K562 (cell line): ENCODE measurements at regions not wholly inside any gene's neighbourhood (a gene's known extent, or its start where the extent isn't known, plus 50 kb on each side); places are given as distances from the start of the nearest gene placed in this dataset.

Source experiments
- ATAC-seq: fragments of 200-7000 bp; cut with Tn5 transposase; 3 replicates; pipeline ENCODE4 v1.9.1; 2020; ENCODE audit warnings: moderate library complexity
- BruUV-seq: library from RNA; stranded (reverse); fragments of 400-500 nt; replicated peaks from 2 replicates; lab custom pipeline; 2021; lab: Mats Ljungman, UMichigan
- CTCF ChIA-PET: fragments of 300-600 bp; formaldehyde crosslinking; extraction: SDS; loops from one replicate; lab custom pipeline; 2021; ENCODE audit warnings: low intra/inter-chr PET ratio; lab: Yijun Ruan, JAX
- POLR2A ChIA-PET: fragments of 300-600, 350-650 bp; sonication (Branson Sonifier 250); formaldehyde crosslinking; extraction: SDS; loops from one replicate; lab custom pipeline; 2021; ENCODE audit warnings: antibody characterized with exemption, inconsistent platforms; lab: Yijun Ruan, JAX
- DNase-seq, 4 experiments: peaks; one replicate each; pipeline versions ENCODE4 v3.0.0 to v3.0.0-alpha.2; 2011 to 2018; ENCODE audit warnings: low spot score in 3 of 4, mixed read lengths in 3 of 4; ENCODE audit errors: extremely low read depth in 1 of 4
- FAIRE-seq: peaks from 2 replicates; lab custom pipeline; 2011; peaks lifted over from hg19 to GRCh38; lab: Jason Lieb, UNC
- H2AFZ ChIP-seq: 2 replicates; pipeline ENCODE4 v1.6.0; 2011; ENCODE audit warnings: low read depth, low read length, control low read depth, inconsistent platforms
- H3K27ac ChIP-seq: fragments of 200-600 bp; 3 replicates; pipeline ENCODE4 v1.8.0; 2011; ENCODE audit warnings: low read depth, mild to moderate bottlenecking, control low read depth, inconsistent platforms, low read length, moderate library complexity, mixed read lengths; ENCODE audit errors: extremely low read depth
- H3K27me3 ChIP-seq, 2 experiments: fragments of 300-600 bp in 1 of 2; 2 replicates in 1 of 2; 3 replicates in 1 of 2; pipeline versions ENCODE4 v1.6.0 to v1.8.0; 2011; ENCODE audit warnings: inconsistent platforms in 2 of 2, low read length in 2 of 2, mild to moderate bottlenecking in 1 of 2, mixed read lengths in 1 of 2, moderate library complexity in 1 of 2; ENCODE audit not compliant: control insufficient read depth in 2 of 2, insufficient read depth in 2 of 2
- H3K36me3 ChIP-seq: fragments of 300-600 bp; 3 replicates; pipeline ENCODE4 v1.8.0; 2011; ENCODE audit warnings: mild to moderate bottlenecking, low read length, inconsistent platforms; ENCODE audit not compliant: control insufficient read depth, insufficient read depth
- H3K4me1 ChIP-seq, 2 experiments: fragments of 200-600 bp in 1 of 2; replicated peaks in 1 of 2; 2 replicates in 1 of 2; 3 replicates in 1 of 2; pipeline versions ENCODE4 v1.5.1 to v1.8.0; 2011; ENCODE audit warnings: inconsistent platforms in 2 of 2, low read length in 2 of 2, mild to moderate bottlenecking in 1 of 2, mixed read lengths in 1 of 2, moderate library complexity in 1 of 2; ENCODE audit not compliant: control insufficient read depth in 2 of 2, insufficient read depth in 2 of 2
- H3K4me2 ChIP-seq: 2 replicates; pipeline ENCODE4 v1.6.1; 2011; ENCODE audit warnings: low read length, control low read depth, inconsistent platforms, mixed read lengths; ENCODE audit not compliant: insufficient read depth
- H3K4me3 ChIP-seq: fragments of 200-600 bp; sonication (generic), shearing (Covaris generic); 2 replicates; pipeline ENCODE4 v1.5.1; 2016; ENCODE audit warnings: control low read depth, inconsistent platforms
- H3K79me2 ChIP-seq: fragments of 200-600 bp; 3 replicates; pipeline ENCODE4 v1.8.0; 2011; ENCODE audit warnings: low read length, inconsistent platforms; ENCODE audit not compliant: control insufficient read depth, insufficient read depth
- H3K9ac ChIP-seq, 2 experiments: 2 replicates each; pipeline versions ENCODE4 v1.6.0 to v1.6.1; 2011; ENCODE audit warnings: low read depth in 2 of 2, low read length in 2 of 2, control low read depth in 1 of 2, inconsistent platforms in 1 of 2, mild to moderate bottlenecking in 1 of 2, mixed read lengths in 1 of 2; ENCODE audit not compliant: insufficient read depth in 1 of 2
- H3K9me1 ChIP-seq: one replicate; pipeline ENCODE4 v1.6.0; 2011; ENCODE audit warnings: inconsistent platforms, mild to moderate bottlenecking, low read length, moderate library complexity; ENCODE audit not compliant: control insufficient read depth, insufficient read depth
- H3K9me3 ChIP-seq: replicated peaks from 2 replicates; pipeline ENCODE4 v1.5.1; 2011; ENCODE audit warnings: low read depth, low read length, inconsistent platforms; ENCODE audit not compliant: control insufficient read depth, insufficient read depth
- H4K20me1 ChIP-seq: replicated peaks from 2 replicates; pipeline ENCODE4 v1.6.1; 2011; ENCODE audit warnings: low read length, inconsistent platforms, mixed read lengths; ENCODE audit not compliant: control insufficient read depth, insufficient read depth
- GABPB1 ChIP-seq: sonication (generic); formaldehyde crosslinking; IDR thresholded peaks from 2 replicates; pipeline ENCODE4 v1.8.0; 2022; ENCODE audit warnings: mild to moderate bottlenecking, missing genetic modification reagents
- GABPB2 ChIP-seq: fragments of 250-450 bp; sonication (Bioruptor Pico); conservative IDR thresholded peaks from 2 replicates; pipeline ENCODE4 v1.5.1; 2021; ENCODE audit warnings: mild to moderate bottlenecking
- NUFIP1 ChIP-seq: fragments of 450-650 bp; IDR thresholded peaks from 2 replicates; pipeline ENCODE4 v1.6.1; 2018; ENCODE audit not compliant: partially characterized antibody
- RAD21 ChIP-seq, 2 experiments: fragments of 250-450 bp in 1 of 2; fragments of 450-650 bp in 1 of 2; sonication (Bioruptor Pico) in 1 of 2; formaldehyde crosslinking in 1 of 2; IDR thresholded peaks in 1 of 2; conservative IDR thresholded peaks in 1 of 2; 2 replicates each; pipeline versions ENCODE4 v1.4.0 to v1.8.0; 2020 to 2022; ENCODE audit warnings: mild to moderate bottlenecking in 2 of 2, moderate library complexity in 1 of 2
- SAFB2 ChIP-seq: fragments of 200-400 bp; formaldehyde crosslinking; IDR thresholded peaks from 2 replicates; pipeline ENCODE4 v1.6.1; 2018; ENCODE audit warnings: borderline replicate concordance, low read length, low read depth, moderate library complexity; ENCODE audit not compliant: severe bottlenecking
- SPI1 ChIP-seq: IDR thresholded peaks from 2 replicates; pipeline ENCODE4 v1.6.1; 2011; ENCODE audit warnings: low read depth, low read length, control low read depth, borderline replicate concordance
- SUPT5H ChIP-seq: fragments of 450-650 bp; IDR thresholded peaks from 2 replicates; pipeline ENCODE4 v1.6.1; 2016
- ZFP30 ChIP-seq: fragments of 250-450 bp; sonication (Bioruptor Pico); IDR thresholded peaks from 2 replicates; pipeline ENCODE4 v1.8.0; 2022; ENCODE audit warnings: moderate library complexity, mild to moderate bottlenecking, inconsistent platforms, borderline replicate concordance
- ZNF217 ChIP-seq: sonication (generic); formaldehyde crosslinking; IDR thresholded peaks from 2 replicates; pipeline ENCODE4 v1.8.0; 2022; ENCODE audit warnings: mild to moderate bottlenecking, missing genetic modification reagents
- ZNF551 ChIP-seq: fragments of 250-450 bp; sonication (Bioruptor Pico); IDR thresholded peaks from 2 replicates; pipeline ENCODE4 v1.5.0; 2021; ENCODE audit warnings: mild to moderate bottlenecking, moderate library complexity
- WGBS: fragments of 100-300 bp; shearing (Covaris generic); methylation state at CpG from one replicate; pipeline ENCODE4 v1.1.6; 2016; ENCODE audit warnings: low coverage, mixed read lengths; ENCODE audit not compliant: insufficient coverage; ENCODE audit errors: missing lambda C conversion rate; 5-methylcytosine and 5-hydroxymethylcytosine counted together
- in situ Hi-C: fragments of 300-500 bp; cut with MboI; formaldehyde crosslinking; loops from 4 replicates; pipeline ENCODE4 v1.15.0; 2018; ENCODE audit warnings: inconsistent platforms, mixed read lengths
- intact Hi-C: fragments of 100-400 bp; cut with micrococcal nuclease; formaldehyde crosslinking; loops from 2 replicates; pipeline ENCODE4 v1.14.2; 2022
- TF ChIP-seq, protein P1 (sequence below): fragments of 250-450 bp; sonication (Bioruptor Pico); IDR thresholded peaks from 2 replicates; pipeline ENCODE4 v1.5.0; 2022; ENCODE audit warnings: mild to moderate bottlenecking
- TF ChIP-seq, protein P2 (sequence below): fragments of 250-450 bp; sonication (Bioruptor Pico); IDR thresholded peaks from 2 replicates; pipeline ENCODE4 v1.9.0; 2021; ENCODE audit warnings: mild to moderate bottlenecking, inconsistent platforms
- TF ChIP-seq, protein P3 (sequence below): sonication (generic); formaldehyde crosslinking; IDR thresholded peaks from 2 replicates; pipeline ENCODE4 v1.8.1; 2022; ENCODE audit warnings: missing genetic modification reagents
- TF ChIP-seq, protein P4 (sequence below): fragments of 450-650 bp; IDR thresholded peaks from 2 replicates; pipeline ENCODE4 v1.6.1; 2016

DNA sequence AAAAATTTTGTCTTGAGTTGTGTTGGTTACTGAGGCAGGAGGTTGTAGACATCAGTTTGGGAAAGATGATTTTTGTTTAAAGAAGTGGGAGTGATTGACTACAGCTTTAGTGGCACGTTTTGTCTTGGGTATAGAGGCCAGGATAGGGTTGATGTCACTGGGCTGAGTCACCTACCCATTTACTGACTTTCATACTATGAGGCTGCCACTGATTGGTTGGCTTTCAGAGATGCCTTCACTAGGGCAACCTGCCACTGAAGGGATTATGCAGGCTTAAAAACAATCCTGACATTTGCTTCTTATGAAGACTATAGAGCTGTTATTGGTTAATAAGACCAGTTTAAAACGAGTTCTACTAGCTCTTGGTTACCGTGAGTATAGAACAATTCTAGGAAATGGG lies 479.1 kb downstream of the SOX11 start:
- H3K9me3 ChIP-seq, result no peaks in the 10 kb centered on the region
- ATAC-seq, result no peak
- intact Hi-C loops, result no loop called here
- H3K9ac ChIP-seq, result no peak overlapping the region
- in situ Hi-C loops, result no loop called here
- BruUV-seq, result no TSS peak
- POLR2A ChIA-PET, result no interaction called here
- H3K4me3 ChIP-seq, result no peak overlapping the region
- DNase-seq, result no peak
- no peaks in the 10 kb centered on the region for H4K20me1 ChIP-seq
- FAIRE-seq, result no peak
- no peak overlapping the region for H2AFZ ChIP-seq
- H3K36me3 ChIP-seq, result no peaks in the 10 kb centered on the region
- H3K9me1 ChIP-seq, result no peaks in the 10 kb centered on the region
- WGBS, result 2% methylated on average over 3 of the region's 3 CpGs
- no peaks in the 10 kb centered on the region for H3K79me2 ChIP-seq
- no peaks in the 10 kb centered on the region for H3K4me1 ChIP-seq
- no peak overlapping the region for H3K4me2 ChIP-seq
- H3K27ac ChIP-seq, result no peak overlapping the region
- H3K27me3 ChIP-seq, result no peaks in the 10 kb centered on the region
- CTCF ChIA-PET, result no interaction called here
- no peak for TF ChIP-seq ZNF217 (CRISPR knock-in tag)
- TF ChIP-seq ZNF551 (CRISPR knock-in tag), result no peak
- TF ChIP-seq, protein P1, sequence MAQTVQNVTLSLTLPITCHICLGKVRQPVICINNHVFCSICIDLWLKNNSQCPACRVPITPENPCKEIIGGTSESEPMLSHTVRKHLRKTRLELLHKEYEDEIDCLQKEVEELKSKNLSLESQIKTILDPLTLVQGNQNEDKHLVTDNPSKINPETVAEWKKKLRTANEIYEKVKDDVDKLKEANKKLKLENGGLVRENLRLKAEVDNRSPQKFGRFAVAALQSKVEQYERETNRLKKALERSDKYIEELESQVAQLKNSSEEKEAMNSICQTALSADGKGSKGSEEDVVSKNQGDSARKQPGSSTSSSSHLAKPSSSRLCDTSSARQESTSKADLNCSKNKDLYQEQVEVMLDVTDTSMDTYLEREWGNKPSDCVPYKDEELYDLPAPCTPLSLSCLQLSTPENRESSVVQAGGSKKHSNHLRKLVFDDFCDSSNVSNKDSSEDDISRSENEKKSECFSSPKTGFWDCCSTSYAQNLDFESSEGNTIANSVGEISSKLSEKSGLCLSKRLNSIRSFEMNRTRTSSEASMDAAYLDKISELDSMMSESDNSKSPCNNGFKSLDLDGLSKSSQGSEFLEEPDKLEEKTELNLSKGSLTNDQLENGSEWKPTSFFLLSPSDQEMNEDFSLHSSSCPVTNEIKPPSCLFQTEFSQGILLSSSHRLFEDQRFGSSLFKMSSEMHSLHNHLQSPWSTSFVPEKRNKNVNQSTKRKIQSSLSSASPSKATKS (CRISPR knock-in tag), result no peak
- TF ChIP-seq GABPB1 (CRISPR knock-in tag), result no peak
- no peak for TF ChIP-seq RAD21 (CRISPR knock-in tag; conservative IDR thresholded peaks at IDR 0.05 in 1 of 2, IDR thresholded peaks at IDR 0.05 in 1 of 2)
- no peak for TF ChIP-seq SAFB2
- TF ChIP-seq ZFP30 (CRISPR knock-in tag), result no peak
- TF ChIP-seq, protein P2, sequence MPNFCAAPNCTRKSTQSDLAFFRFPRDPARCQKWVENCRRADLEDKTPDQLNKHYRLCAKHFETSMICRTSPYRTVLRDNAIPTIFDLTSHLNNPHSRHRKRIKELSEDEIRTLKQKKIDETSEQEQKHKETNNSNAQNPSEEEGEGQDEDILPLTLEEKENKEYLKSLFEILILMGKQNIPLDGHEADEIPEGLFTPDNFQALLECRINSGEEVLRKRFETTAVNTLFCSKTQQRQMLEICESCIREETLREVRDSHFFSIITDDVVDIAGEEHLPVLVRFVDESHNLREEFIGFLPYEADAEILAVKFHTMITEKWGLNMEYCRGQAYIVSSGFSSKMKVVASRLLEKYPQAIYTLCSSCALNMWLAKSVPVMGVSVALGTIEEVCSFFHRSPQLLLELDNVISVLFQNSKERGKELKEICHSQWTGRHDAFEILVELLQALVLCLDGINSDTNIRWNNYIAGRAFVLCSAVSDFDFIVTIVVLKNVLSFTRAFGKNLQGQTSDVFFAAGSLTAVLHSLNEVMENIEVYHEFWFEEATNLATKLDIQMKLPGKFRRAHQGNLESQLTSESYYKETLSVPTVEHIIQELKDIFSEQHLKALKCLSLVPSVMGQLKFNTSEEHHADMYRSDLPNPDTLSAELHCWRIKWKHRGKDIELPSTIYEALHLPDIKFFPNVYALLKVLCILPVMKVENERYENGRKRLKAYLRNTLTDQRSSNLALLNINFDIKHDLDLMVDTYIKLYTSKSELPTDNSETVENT (CRISPR knock-in tag), result no peak
- TF ChIP-seq, protein P3, sequence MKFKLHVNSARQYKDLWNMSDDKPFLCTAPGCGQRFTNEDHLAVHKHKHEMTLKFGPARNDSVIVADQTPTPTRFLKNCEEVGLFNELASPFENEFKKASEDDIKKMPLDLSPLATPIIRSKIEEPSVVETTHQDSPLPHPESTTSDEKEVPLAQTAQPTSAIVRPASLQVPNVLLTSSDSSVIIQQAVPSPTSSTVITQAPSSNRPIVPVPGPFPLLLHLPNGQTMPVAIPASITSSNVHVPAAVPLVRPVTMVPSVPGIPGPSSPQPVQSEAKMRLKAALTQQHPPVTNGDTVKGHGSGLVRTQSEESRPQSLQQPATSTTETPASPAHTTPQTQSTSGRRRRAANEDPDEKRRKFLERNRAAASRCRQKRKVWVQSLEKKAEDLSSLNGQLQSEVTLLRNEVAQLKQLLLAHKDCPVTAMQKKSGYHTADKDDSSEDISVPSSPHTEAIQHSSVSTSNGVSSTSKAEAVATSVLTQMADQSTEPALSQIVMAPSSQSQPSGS (CRISPR knock-in tag), result no peak
- no peak for TF ChIP-seq SUPT5H
- TF ChIP-seq NUFIP1, result no peak
- TF ChIP-seq SPI1, result no peak
- no peak for TF ChIP-seq GABPB2 (CRISPR knock-in tag)
- TF ChIP-seq, protein P4, sequence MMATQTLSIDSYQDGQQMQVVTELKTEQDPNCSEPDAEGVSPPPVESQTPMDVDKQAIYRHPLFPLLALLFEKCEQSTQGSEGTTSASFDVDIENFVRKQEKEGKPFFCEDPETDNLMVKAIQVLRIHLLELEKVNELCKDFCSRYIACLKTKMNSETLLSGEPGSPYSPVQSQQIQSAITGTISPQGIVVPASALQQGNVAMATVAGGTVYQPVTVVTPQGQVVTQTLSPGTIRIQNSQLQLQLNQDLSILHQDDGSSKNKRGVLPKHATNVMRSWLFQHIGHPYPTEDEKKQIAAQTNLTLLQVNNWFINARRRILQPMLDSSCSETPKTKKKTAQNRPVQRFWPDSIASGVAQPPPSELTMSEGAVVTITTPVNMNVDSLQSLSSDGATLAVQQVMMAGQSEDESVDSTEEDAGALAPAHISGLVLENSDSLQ, result no peak
